Cardiac muscle cell (in vitro differentiated cells and primary cell): ENCODE measurements at regions not wholly inside any gene's neighbourhood (a gene's known extent, or its start where the extent isn't known, plus 50 kb on each side); places are given as distances from the start of the nearest gene placed in this dataset.

Source experiments
- DNase-seq, 2 donors: peaks; one replicate each; pipeline versions ENCODE4 v3.0.0 to v3.0.0-alpha.2; 2010 to 2017; ENCODE audit warnings: low read depth in 1 of 2, low spot score in 1 of 2
- H3K27ac ChIP-seq: fragments of 200-600 bp; sonication (generic); 2 replicates; pipeline ENCODE4 v1.5.1; 2016
- H3K27me3 ChIP-seq: fragments of 200-600 bp; sonication (generic); 2 replicates; pipeline ENCODE4 v1.6.0; 2016; ENCODE audit warnings: control low read depth
- H3K36me3 ChIP-seq: fragments of 200-600 bp; sonication (generic); 2 replicates; pipeline ENCODE4 v1.5.1; 2016; ENCODE audit warnings: control low read depth
- H3K4me1 ChIP-seq: fragments of 200-600 bp; sonication (generic); 2 replicates; pipeline ENCODE4 v1.8.1; 2017; ENCODE audit warnings: low read depth, mild to moderate bottlenecking, mixed run types
- H3K4me3 ChIP-seq: fragments of 200-600 bp; sonication (generic); 2 replicates; pipeline ENCODE4 v1.5.1; 2016; ENCODE audit warnings: mild to moderate bottlenecking
- H3K9me3 ChIP-seq: fragments of 200-600 bp; sonication (generic); 2 replicates; pipeline ENCODE4 v1.5.1; 2017; ENCODE audit warnings: low read depth, mild to moderate bottlenecking, control low read depth
- CTCF ChIP-seq: IDR thresholded peaks from 2 replicates; pipeline ENCODE4 v1.5.1; 2012; ENCODE audit warnings: low read depth, mild to moderate bottlenecking, low read length

GRCh38 chr6:165019681-165020080 lies 289.7 kb downstream of the C6orf118 start:
- DNase-seq, result no peak

GRCh38 chr6:165015676-165016075 lies 293.7 kb downstream of the C6orf118 start:
- no peaks in the 10 kb centered on the region for H3K4me1 ChIP-seq

More at GRCh38 chr6:165019681-165020080, 289.7 kb downstream of the C6orf118 start:
- Histone ChIP-seq H3K4me1 (no peaks in the 10 kb centered on the region), H3K9me3 (no peaks in the 10 kb centered on the region), H3K27me3 (no peaks in the 10 kb centered on the region), H3K27ac (no peak overlapping the region), H3K4me3 (no peak overlapping the region), H3K36me3 (no peaks in the 10 kb centered on the region)
- no peak for TF ChIP-seq CTCF

GRCh38 chr6:165013701-165014100 lies 295.7 kb downstream of the C6orf118 start:
- no peak for TF ChIP-seq CTCF
- no peak for DNase-seq
- Histone ChIP-seq H3K4me3 (no peak overlapping the region), H3K9me3 (no peaks in the 10 kb centered on the region), H3K27me3 (no peaks in the 10 kb centered on the region), H3K36me3 (no peaks in the 10 kb centered on the region), H3K27ac (no peak overlapping the region), H3K4me1 (no peaks in the 10 kb centered on the region)

More at GRCh38 chr6:165015676-165016075, 293.7 kb downstream of the C6orf118 start:
- TF ChIP-seq CTCF, result no peak
- Histone ChIP-seq H3K36me3 (no peaks in the 10 kb centered on the region), H3K4me3 (no peak overlapping the region), H3K27ac (no peak overlapping the region), H3K9me3 (no peaks in the 10 kb centered on the region), H3K27me3 (no peaks in the 10 kb centered on the region)
- no peak for DNase-seq

GRCh38 chr6:165012183-165012582 lies 297.2 kb downstream of the C6orf118 start:
- Histone ChIP-seq H3K4me1 (no peaks in the 10 kb centered on the region), H3K4me3 (no peak overlapping the region), H3K27me3 (no peaks in the 10 kb centered on the region), H3K9me3 (no peaks in the 10 kb centered on the region), H3K36me3 (no peaks in the 10 kb centered on the region), H3K27ac (no peak overlapping the region)
- TF ChIP-seq CTCF, result no peak
- no peak for DNase-seq

- Histone ChIP-seq H3K4me1 (no peaks in the 10 kb centered on the region), H3K9me3 (no peaks in the 10 kb centered on the region), H3K4me3 (no peak overlapping the region), H3K36me3 (no peaks in the 10 kb centered on the region), H3K27me3 (no peaks in the 10 kb centered on the region), H3K27ac (no peak overlapping the region)
- no peak for TF ChIP-seq CTCF
- peak in 1 of 2 donors; percentile 2 for DNase-seq
These were observed 298.6 kb downstream of the C6orf118 start for GRCh38 chr6:165010556-165011535.
